ENCODE measurements at regions not wholly inside any gene's neighbourhood (a gene's known extent, or its start where the extent isn't known, plus 50 kb on each side); places are given as distances from the start of the nearest gene placed in this dataset.

DNA sequence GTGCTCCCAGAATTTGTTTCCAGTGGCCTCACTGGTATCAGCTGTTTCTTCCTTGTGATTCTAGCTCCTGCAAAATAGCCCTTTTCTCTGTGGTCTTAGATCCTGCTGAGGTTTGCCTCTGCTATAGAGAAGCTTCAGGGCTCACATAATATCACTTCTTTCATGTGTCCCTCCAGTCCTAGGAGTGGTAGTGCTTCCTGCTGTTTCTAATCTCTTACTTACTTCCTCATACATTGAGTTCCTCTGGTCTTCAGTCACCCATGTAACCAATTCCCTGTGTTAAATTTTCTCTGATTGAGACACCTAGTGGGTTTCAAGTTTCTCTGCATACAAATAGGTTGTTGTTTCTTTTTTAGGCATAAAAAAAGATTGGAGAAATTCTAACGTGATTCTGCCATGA, 1567.9 kb downstream of the ARAP2 start:
- DNase-seq = no peak
- intact Hi-C loops (cut with DNase I) = no loop called here

DNA sequence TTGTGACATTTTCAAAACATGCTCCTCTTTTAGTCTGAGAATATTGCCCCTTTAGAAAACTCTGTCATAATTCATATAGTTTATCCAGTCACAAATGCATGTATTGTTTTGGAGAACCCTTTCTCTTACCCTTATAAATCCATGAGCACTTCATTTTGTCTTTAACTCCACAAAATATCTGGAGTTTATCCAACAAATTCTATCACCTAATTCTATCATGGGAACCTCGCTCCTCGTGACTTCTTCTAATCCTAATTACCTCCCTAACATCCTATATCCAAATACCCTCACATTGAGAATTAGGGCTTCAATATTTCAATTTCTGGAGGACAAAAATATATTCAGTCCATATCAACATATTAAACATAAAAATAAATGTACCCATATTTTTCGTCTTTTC, 1565.9 kb downstream of the ARAP2 start:
- intact Hi-C loops (cut with DNase I) = no loop called here

DNA sequence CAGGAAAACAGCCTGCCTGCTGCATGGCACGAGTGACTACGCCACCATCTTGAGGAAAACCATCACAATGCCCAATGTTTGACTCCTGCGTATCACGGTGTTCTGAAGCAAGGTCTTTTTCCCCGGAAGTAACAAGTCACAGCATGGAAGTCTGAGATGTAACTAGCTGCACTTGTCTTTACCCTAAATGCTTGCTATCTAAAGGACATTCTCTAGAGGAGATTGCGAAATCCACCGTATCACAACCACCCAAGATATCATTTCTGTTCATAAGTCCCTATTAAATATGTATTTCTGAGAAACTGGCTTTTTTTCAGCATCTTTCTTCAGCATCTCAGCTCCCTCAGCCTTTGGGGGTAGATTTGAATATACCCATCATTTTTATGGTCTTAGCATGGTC, 1565.1 kb downstream of the ARAP2 start:
- intact Hi-C loops (cut with DNase I) = no loop called here

More for the DNA sequence above, 1565.9 kb downstream of the ARAP2 start:
- DNase-seq = no peak

GRCh38 chr4:34709564-34709963, 1534.8 kb downstream of the ARAP2 start:
- intact Hi-C loops (cut with DNase I) = no loop called here

More for the DNA sequence above, 1565.1 kb downstream of the ARAP2 start:
- DNase-seq = no peak

DNA sequence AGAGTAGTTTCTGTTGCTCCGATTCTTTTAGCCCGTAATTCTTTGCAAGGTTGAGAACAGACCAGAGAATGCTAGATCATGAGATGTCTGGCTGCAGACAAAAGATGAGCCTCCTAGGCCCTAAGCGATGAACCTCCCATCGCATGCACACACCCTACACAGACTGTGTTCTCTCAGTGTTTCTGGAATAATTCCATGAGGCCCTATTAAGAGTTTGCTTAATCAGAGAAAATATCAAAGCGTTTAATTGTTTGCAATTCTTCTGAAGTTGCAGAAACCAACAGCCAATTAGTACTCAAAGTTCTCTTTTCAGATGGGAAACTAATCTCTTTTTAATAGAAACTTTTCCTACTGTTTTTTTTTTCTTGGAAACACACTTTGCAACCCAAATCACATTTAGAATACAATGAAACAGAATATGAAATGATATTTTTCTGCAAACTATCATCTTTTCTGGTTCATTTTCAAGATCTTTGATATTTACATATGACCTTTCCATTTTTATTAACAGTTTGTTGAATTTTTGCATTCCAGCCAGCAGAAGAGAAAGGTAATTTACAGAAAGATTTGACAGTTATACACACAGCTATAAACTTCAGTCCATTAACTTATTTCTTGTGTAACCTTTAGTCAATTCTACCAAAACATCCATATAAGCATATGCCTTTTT, 1525.6 kb downstream of the ARAP2 start:
- no peak for DNase-seq
- intact Hi-C loops (cut with DNase I) = no loop called here

More at GRCh38 chr4:34709564-34709963, 1534.8 kb downstream of the ARAP2 start:
- no peak for DNase-seq

- DNase-seq = no peak
- intact Hi-C loops (cut with DNase I) = no loop called here
Observed at GRCh38 chr4:34720571-34720970, 1523.7 kb downstream of the ARAP2 start.

- no peak for DNase-seq
- intact Hi-C loops (cut with DNase I) = no loop called here
Observed at GRCh38 chr4:34721835-34722234, 1522.5 kb downstream of the ARAP2 start.

GRCh38 chr4:34723605-34724004, 1520.7 kb downstream of the ARAP2 start:
- intact Hi-C loops (cut with DNase I) = no loop called here
- DNase-seq = peak in 10 of 42 donors; percentile 4 to 53 (median 14)

- no peak for DNase-seq
- intact Hi-C loops (cut with DNase I) = no loop called here
Observed at GRCh38 chr4:34724491-34724890, 1519.8 kb downstream of the ARAP2 start.

DNA sequence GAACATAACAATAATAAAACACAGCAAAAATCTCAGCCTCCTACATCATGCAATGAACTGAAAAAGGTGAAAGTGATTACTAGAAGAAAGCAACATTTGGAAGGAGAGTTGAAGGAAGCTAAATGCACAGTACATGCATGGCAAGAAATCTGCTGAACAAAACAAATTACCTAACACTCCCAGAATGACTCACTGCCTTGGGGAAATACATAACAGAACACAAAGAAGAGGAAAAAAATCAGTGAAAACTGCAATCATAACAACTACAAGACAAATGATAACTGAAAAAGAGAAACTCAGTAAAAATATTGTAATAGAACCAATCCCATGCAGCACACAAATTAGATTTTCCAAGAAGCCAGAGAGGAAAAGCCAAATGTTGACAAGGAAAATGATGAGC, 1513.2 kb downstream of the ARAP2 start:
- no peak for DNase-seq
- intact Hi-C loops (cut with DNase I) = no loop called here

- no peak for DNase-seq
- intact Hi-C loops (cut with DNase I) = no loop called here
Observed at GRCh38 chr4:34732176-34732950, 1512.0 kb downstream of the ARAP2 start.

DNA sequence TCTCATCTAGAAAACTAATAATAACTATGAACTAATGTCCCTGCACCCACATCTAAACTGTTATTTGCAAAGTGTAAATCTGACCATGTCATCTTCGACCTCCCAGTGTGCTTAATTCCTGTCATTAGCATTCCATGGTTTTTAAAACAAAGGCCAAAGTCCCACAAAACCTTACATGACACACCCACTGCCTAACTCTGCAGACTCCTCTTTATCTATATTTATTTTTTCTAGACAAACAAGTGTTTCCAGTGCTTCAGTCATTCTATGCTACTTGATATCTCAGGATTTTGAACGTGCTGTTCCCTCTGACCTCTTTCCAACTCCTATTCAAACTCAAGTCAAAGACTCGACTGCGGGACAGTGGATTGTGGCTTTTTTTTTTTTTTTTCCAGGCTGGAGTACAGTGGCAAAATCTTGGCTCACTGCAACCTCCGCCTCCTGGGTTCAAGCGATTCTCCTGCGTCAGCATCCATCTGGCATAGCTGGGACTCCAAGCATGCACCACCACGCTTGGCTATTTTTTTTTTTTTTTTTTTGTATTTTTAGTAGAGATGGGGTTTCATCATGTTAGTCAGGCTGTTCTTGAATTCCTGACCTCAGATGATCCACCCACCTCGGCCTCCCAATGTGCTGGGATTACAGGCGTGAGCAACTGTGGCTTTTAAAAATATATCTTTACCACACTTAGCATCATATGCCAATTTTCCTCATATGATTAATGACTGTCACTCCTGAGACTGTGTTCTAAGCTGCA, 1511.0 kb downstream of the ARAP2 start:
- no peak for DNase-seq
- intact Hi-C loops (cut with DNase I) = no loop called here

DNA sequence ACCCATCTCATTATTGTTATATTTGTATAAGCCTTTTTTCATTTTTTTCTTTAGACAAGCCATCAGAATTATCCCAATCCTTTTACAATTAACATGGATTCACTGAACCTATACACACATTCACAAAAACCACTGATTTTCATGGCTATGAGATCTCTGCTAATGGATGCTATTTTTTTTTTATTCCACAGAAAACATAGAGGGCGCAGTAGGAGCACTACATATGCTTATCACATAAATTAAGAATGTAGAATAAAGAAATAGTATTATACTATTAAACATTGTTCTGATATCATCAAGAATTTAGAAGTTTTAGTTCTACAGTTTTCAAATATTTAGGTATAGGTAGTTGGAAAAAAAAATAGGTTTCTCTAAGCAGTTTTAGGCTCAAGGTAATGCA, 1477.4 kb downstream of the ARAP2 start:
- DNase-seq = no peak
- intact Hi-C loops (cut with DNase I) = no loop called here

- DNase-seq = peak in 1 of 42 donors; percentile 3
- intact Hi-C loops (cut with DNase I) = no loop called here
Observed at GRCh38 chr4:34767407-34767806, 1476.9 kb downstream of the ARAP2 start.

DNA sequence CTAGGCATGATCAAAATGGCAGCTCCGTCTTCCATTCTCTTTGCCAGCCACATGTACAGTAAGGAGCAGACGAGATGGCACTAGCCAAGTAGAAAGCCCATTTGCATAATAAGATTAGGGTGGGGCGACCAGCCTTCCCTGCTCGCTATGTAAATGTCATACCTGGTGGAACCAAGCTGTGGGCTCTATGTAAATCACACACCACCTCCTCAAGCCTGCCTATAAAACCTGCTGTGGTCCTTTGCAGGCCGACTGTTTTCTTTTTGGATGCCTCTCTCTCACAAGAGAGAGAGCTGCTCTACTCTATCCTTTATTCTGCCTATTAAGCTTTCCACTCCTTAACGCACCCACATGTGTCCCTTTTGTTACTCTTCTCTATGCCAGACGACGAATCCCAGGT, 1472.7 kb downstream of the ARAP2 start:
- no peak for DNase-seq
- intact Hi-C loops (cut with DNase I) = no loop called here

GRCh38 chr4:34790131-34790530, 1454.2 kb downstream of the ARAP2 start:
- no peak for DNase-seq
- intact Hi-C loops (cut with DNase I) = no loop called here

DNA sequence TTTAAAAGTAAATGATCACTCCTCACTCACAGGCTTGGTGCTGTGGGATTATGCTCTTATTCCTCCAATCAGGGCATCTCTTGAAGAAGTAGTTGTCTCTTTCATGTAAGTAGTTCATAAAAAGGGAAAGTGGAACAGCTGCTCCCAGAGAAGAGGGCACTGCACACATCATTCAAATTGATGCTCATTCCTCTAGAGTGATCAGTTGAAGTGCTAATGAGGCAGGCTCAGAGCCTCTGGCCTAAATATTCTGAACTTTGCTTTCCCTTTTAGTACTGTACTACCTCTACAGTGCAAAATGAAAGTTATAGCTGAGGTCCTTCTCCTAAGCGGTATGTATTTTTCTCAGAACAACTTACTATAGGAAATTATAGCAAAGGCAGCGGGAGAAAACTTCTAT, 1453.1 kb downstream of the ARAP2 start:
- intact Hi-C loops (cut with DNase I) = no loop called here
- DNase-seq = no peak

DNA sequence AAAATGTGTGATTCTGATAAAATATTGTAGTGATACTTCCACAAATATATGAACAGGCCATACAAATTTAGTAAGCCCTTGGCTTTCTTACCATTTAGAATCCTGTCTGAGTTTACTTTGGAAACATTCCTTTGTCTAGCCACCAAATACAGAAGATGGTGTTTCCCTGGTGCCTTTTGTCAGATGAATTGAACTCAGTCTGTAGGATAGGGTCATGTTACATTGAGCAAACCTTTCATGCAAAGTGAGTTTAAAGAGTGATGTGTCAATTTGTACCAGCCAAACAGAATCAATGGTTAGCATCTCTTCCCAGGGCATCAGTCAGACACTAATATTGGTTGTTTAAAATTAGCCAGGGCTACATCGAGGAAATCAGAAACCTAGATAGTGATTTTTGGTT, 1443.4 kb downstream of the ARAP2 start:
- intact Hi-C loops (cut with DNase I) = no loop called here

GRCh38 chr4:34814266-34814665, 1430.0 kb downstream of the ARAP2 start:
- intact Hi-C loops (cut with DNase I) = no loop called here
- no peak for DNase-seq

More for the DNA sequence above, 1443.4 kb downstream of the ARAP2 start:
- DNase-seq = no peak

DNA sequence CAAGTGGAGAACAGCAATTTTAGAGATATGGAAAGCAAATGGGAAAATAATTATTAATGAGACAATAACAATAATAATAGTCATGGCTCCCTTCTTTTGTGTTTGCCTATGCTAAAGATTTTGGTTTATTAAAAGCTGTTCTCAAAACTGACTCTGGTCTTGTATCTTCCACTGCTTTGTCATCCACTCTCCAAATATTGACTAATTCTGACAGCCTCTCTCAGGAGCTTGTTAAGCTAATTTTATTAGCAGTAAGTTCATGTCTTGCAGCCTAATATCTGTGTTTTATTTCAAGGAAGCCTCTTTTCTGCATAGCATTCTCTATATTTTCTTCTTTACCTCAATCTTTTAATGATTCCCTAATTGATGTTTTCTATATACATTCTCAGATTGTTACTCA, 1419.8 kb downstream of the ARAP2 start:
- DNase-seq = no peak
- intact Hi-C loops (cut with DNase I) = no loop called here
